ENCODE measurements at regions not wholly inside any gene's neighbourhood (a gene's known extent, or its start where the extent isn't known, plus 50 kb on each side); places are given as distances from the start of the nearest gene placed in this dataset.

DNA sequence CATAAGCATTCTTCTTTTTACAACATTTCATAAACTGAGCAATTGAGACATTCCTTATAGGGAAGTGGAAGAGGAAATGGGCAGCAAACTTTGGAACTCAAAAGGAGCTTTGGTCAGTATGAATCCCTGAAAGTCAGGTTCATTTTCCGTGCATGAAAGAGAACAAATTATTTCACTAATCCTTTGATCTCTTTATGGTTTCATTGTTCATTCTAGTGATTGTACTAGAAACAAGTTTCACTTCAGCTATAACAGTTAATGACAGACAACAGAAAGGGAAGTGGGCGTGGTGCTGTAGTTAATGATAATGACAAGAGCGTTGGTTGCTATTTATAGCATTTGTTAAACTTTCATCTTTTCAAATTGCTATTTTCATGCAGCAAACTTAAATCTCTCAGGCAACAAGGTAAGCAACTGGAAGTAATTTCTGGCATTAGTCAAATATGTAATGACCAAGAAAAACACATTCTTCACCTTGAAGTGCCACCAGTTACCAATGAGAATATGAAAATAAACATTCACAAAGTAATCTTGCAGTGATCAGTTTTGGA lies 98.4 kb downstream of the AREG start:
- TF ChIP-seq POLR2A (IDR thresholded peaks at IDR 0.05; ENCODE audit: extremely low read depth, insufficient read length) = no peak
- TF ChIP-seq, protein P1, sequence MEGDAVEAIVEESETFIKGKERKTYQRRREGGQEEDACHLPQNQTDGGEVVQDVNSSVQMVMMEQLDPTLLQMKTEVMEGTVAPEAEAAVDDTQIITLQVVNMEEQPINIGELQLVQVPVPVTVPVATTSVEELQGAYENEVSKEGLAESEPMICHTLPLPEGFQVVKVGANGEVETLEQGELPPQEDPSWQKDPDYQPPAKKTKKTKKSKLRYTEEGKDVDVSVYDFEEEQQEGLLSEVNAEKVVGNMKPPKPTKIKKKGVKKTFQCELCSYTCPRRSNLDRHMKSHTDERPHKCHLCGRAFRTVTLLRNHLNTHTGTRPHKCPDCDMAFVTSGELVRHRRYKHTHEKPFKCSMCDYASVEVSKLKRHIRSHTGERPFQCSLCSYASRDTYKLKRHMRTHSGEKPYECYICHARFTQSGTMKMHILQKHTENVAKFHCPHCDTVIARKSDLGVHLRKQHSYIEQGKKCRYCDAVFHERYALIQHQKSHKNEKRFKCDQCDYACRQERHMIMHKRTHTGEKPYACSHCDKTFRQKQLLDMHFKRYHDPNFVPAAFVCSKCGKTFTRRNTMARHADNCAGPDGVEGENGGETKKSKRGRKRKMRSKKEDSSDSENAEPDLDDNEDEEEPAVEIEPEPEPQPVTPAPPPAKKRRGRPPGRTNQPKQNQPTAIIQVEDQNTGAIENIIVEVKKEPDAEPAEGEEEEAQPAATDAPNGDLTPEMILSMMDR (IDR thresholded peaks at IDR 0.05; ENCODE audit: low read depth, low read length) = no peak
- TF ChIP-seq MYC (IDR thresholded peaks at IDR 0.05; ENCODE audit: low read depth, low read length) = no peak
- TF ChIP-seq, protein P2, sequence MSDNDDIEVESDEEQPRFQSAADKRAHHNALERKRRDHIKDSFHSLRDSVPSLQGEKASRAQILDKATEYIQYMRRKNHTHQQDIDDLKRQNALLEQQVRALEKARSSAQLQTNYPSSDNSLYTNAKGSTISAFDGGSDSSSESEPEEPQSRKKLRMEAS (IDR thresholded peaks at IDR 0.05; ENCODE audit: low read depth, low read length) = no peak
